BJ (cell line): ENCODE measurements at regions not wholly inside any gene's neighbourhood (a gene's known extent, or its start where the extent isn't known, plus 50 kb on each side); places are given as distances from the start of the nearest gene placed in this dataset.

ENCODE experiments used
- CTCF ChIA-PET: fragments of 350-600 bp; formaldehyde crosslinking; extraction: SDS; loops from one replicate; lab custom pipeline; 2021; ENCODE audit warnings: antibody characterized with exemption, inconsistent platforms; lab: Yijun Ruan, JAX
- POLR2A ChIA-PET: fragments of 300-600 bp; sonication (Branson Sonifier 250); formaldehyde crosslinking; extraction: SDS; loops from one replicate; lab custom pipeline; 2021; ENCODE audit warnings: antibody characterized with exemption; lab: Charles Lee
- DNase-seq: peaks from one replicate; pipeline ENCODE4 v3.0.0-alpha.2; 2011; ENCODE audit warnings: low read depth
- H3K27me3 ChIP-seq: 2 replicates; pipeline ENCODE4 v1.6.0; 2011; ENCODE audit warnings: low read length; ENCODE audit not compliant: control insufficient read depth, insufficient read depth
- H3K36me3 ChIP-seq: 2 replicates; pipeline ENCODE4 v1.5.1; 2011; ENCODE audit warnings: low read length; ENCODE audit not compliant: control insufficient read depth, insufficient read depth
- H3K4me3 ChIP-seq: 2 replicates; pipeline ENCODE4 v1.5.1; 2011; ENCODE audit warnings: low read depth, mild to moderate bottlenecking, control low read depth, low read length
- CTCF ChIP-seq: IDR thresholded peaks from 2 replicates; pipeline ENCODE4 v1.5.1; 2011; ENCODE audit warnings: low read depth, mild to moderate bottlenecking, control low read depth, inconsistent platforms, low read length, moderate library complexity; ENCODE audit not compliant: insufficient read depth

- no peak for DNase-seq
Observed at GRCh38 chr2:43121580-43122314, 104.7 kb downstream of the ZFP36L2 start.

GRCh38 chr2:43119303-43119702, 107.1 kb downstream of the ZFP36L2 start:
- ChIA-PET POLR2A (no interaction called here), CTCF (no interaction called here)
- no peaks in the 10 kb centered on the region for H3K27me3 ChIP-seq
- H3K4me3 ChIP-seq = no peak overlapping the region
- DNase-seq = no peak
- TF ChIP-seq CTCF = no peak
- no peaks in the 10 kb centered on the region for H3K36me3 ChIP-seq

More at GRCh38 chr2:43121580-43122314, 104.7 kb downstream of the ZFP36L2 start:
- ChIA-PET CTCF (interaction anchor here (1.3 kb wide), 1 partner anchor 108 kb away, joined by 10 read pairs; no protein-coding TSS in a partner anchor), POLR2A (no interaction called here)
- TF ChIP-seq CTCF = no peak
- no peak overlapping the region for H3K4me3 ChIP-seq
- H3K27me3 ChIP-seq = no peaks in the 10 kb centered on the region
- H3K36me3 ChIP-seq = no peaks in the 10 kb centered on the region

GRCh38 chr2:43117521-43118143, 108.8 kb downstream of the ZFP36L2 start:
- CTCF ChIA-PET = no interaction called here
- POLR2A ChIA-PET = no interaction called here
- H3K4me3 ChIP-seq = no peak overlapping the region
- no peak for TF ChIP-seq CTCF
- no peaks in the 10 kb centered on the region for H3K27me3 ChIP-seq
- no peaks in the 10 kb centered on the region for H3K36me3 ChIP-seq
- peak; percentile 52 for DNase-seq

GRCh38 chr2:43116988-43117387, 109.4 kb downstream of the ZFP36L2 start:
- H3K36me3 ChIP-seq = no peaks in the 10 kb centered on the region
- CTCF ChIA-PET = no interaction called here
- no peak overlapping the region for H3K4me3 ChIP-seq
- POLR2A ChIA-PET = no interaction called here
- no peak for TF ChIP-seq CTCF
- no peaks in the 10 kb centered on the region for H3K27me3 ChIP-seq
- DNase-seq = no peak

GRCh38 chr2:43115881-43116280, 110.5 kb downstream of the ZFP36L2 start:
- no peak for DNase-seq
- TF ChIP-seq CTCF = no peak
- ChIA-PET POLR2A (no interaction called here), CTCF (interaction anchor here (0.6 to 1.3 kb wide), 3 partner anchors 11 to 270 kb away, joined by 3 to 5 read pairs (median 3); no protein-coding TSS in a partner anchor)
- Histone ChIP-seq H3K4me3 (no peak overlapping the region), H3K36me3 (no peaks in the 10 kb centered on the region), H3K27me3 (no peaks in the 10 kb centered on the region)
